ENCODE measurements at regions not wholly inside any gene's neighbourhood (a gene's known extent, or its start where the extent isn't known, plus 50 kb on each side); places are given as distances from the start of the nearest gene placed in this dataset.

- H3K4me3 Mint-ChIP-seq, result no peak overlapping the region
- peaks cover 8% of the 10 kb centered on the region for H3K4me1 Mint-ChIP-seq (ENCODE audit: low read depth)
- H3K9me3 Mint-ChIP-seq, result peaks cover 22% of the 10 kb centered on the region
- H3K36me3 Mint-ChIP-seq (ENCODE audit: low read depth), result peaks cover 12% of the 10 kb centered on the region
- H3K27me3 Mint-ChIP-seq (ENCODE audit: low read depth), result peaks cover 13% of the 10 kb centered on the region
- H3K27ac Mint-ChIP-seq, result no peak overlapping the region
Observed at GRCh38 chr5:54709096-54709495, 191.5 kb downstream of the SNX18 start.

GRCh38 chr5:54707841-54708240 lies 190.3 kb downstream of the SNX18 start:
- peaks cover 7% of the 10 kb centered on the region for H3K36me3 Mint-ChIP-seq (ENCODE audit: low read depth)
- H3K27me3 Mint-ChIP-seq (ENCODE audit: low read depth), result peaks cover 13% of the 10 kb centered on the region
- no peak overlapping the region for H3K27ac Mint-ChIP-seq
- H3K4me1 Mint-ChIP-seq (ENCODE audit: low read depth), result peaks cover 13% of the 10 kb centered on the region
- peaks cover 12% of the 10 kb centered on the region for H3K9me3 Mint-ChIP-seq
- H3K4me3 Mint-ChIP-seq, result no peak overlapping the region

- Mint-ChIP-seq H3K4me3 (no peak overlapping the region), H3K27me3 (ENCODE audit: low read depth) (peaks cover 16% of the 10 kb centered on the region), H3K9me3 (no peaks in the 10 kb centered on the region), H3K36me3 (ENCODE audit: low read depth) (no peaks in the 10 kb centered on the region), H3K4me1 (ENCODE audit: low read depth) (peaks cover 14% of the 10 kb centered on the region), H3K27ac (no peak overlapping the region)
Observed at GRCh38 chr5:54705994-54706653, 188.6 kb downstream of the SNX18 start.

- no peak overlapping the region for H3K4me3 Mint-ChIP-seq
- peaks cover 16% of the 10 kb centered on the region for H3K27me3 Mint-ChIP-seq (ENCODE audit: low read depth)
- H3K4me1 Mint-ChIP-seq (ENCODE audit: low read depth), result peaks cover 14% of the 10 kb centered on the region
- no peak overlapping the region for H3K27ac Mint-ChIP-seq
- no peaks in the 10 kb centered on the region for H3K9me3 Mint-ChIP-seq
- H3K36me3 Mint-ChIP-seq (ENCODE audit: low read depth), result no peaks in the 10 kb centered on the region
Observed at GRCh38 chr5:54704825-54705224, 187.3 kb downstream of the SNX18 start.

DNA sequence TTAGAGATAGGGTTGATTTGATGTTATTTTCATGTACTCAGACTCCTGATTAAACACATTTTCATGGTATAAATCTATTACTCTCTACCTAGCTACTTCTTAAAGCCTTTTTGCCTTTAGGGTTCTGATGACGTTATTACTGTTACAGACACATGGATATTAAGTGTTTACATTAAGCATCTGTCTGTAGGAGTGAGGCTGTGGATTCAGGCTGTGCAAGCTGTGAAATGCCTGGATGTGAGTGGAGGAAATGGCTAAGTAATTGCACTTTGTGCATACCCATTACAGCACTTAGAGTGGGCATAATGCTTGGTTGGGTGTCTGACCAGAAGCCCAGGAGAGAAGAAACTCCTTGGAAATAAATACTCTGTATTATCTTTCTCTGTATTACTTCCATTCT lies 186.8 kb downstream of the SNX18 start:
- Mint-ChIP-seq H3K36me3 (ENCODE audit: low read depth) (no peaks in the 10 kb centered on the region), H3K27me3 (ENCODE audit: low read depth) (peaks cover 11% of the 10 kb centered on the region), H3K27ac (no peak overlapping the region), H3K4me1 (ENCODE audit: low read depth) (peaks cover 14% of the 10 kb centered on the region), H3K9me3 (no peaks in the 10 kb centered on the region), H3K4me3 (no peak overlapping the region)

DNA sequence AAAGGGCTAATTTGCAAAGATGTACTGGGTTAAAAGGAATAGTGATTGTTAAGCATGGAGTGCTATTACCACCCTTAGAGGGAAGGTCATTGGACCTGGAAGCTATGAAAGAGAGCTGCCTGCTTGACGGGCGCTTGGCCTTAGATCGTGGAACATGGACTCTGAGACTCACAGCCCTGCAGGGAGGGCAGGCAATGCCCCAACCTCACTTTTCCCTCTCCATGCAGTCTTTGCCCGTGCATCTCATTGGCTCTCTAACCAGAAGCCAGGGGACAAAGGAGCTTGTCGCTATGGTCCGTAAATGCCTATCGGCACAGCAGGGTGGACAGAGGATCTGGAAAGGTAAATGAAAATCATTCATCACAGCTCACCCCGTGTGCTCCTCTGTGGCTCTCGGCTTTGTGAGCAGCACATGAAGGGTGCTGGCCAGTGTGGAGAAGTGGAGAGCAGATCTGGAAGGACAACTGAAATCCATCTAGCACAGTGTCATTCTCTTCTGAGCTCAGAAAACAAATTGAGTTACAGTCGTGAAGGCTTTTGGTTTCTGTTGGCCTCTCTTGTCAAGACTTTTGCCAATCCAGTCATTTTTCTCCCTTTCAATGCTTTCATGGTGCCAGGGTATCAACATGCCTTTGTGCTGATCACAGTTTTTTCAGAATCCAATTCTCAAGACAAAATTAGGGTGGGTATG lies 186.2 kb downstream of the SNX18 start:
- Mint-ChIP-seq H3K27me3 (ENCODE audit: low read depth) (peaks cover 6% of the 10 kb centered on the region), H3K4me3 (no peak overlapping the region), H3K9me3 (no peaks in the 10 kb centered on the region), H3K36me3 (ENCODE audit: low read depth) (no peaks in the 10 kb centered on the region), H3K4me1 (ENCODE audit: low read depth) (peaks cover 14% of the 10 kb centered on the region), H3K27ac (no peak overlapping the region)

DNA sequence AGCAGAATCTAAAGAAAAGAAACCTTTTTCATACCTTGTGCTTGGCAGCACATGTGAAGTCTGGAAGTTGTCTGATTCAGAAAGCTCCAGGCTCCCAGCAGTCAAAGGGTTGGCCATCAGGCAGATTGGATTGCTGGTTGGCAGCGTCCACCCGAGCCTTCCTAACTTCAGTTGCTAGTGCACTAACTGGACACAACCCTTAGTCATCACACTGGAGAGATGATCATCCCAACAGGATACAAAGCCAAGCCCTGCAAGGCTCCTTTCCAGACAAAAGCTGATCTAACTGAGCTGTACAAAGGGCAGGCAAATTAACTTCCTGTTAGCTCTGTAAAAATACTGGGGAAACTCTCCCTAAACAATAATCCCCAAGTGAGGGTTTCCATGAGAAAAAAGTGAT lies 185.6 kb downstream of the SNX18 start:
- Mint-ChIP-seq H3K4me1 (ENCODE audit: low read depth) (peaks cover 17% of the 10 kb centered on the region), H3K36me3 (ENCODE audit: low read depth) (no peaks in the 10 kb centered on the region), H3K9me3 (no peaks in the 10 kb centered on the region), H3K4me3 (no peak overlapping the region), H3K27ac (no peak overlapping the region), H3K27me3 (ENCODE audit: low read depth) (peaks cover 6% of the 10 kb centered on the region)

DNA sequence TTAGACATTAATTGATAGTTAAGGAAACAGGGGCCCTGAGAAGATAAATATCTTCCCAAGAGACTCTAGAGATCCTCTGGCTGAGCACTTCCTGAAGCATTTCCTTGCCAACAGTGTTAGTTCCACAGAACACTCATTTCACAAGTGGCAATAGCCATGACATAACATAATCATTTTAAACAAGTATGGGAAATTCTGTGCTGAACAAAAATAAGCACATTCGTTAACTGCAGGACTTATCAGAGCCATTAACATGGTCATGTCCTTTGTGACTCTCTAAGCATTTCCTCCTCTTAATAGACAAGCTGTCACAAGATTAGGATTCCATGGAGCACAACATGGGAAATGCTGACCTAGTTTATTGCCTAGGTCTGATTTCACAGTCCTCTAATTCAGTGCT lies 184.9 kb downstream of the SNX18 start:
- peaks cover 6% of the 10 kb centered on the region for H3K27me3 Mint-ChIP-seq (ENCODE audit: low read depth)
- H3K36me3 Mint-ChIP-seq (ENCODE audit: low read depth), result no peaks in the 10 kb centered on the region
- no peaks in the 10 kb centered on the region for H3K9me3 Mint-ChIP-seq
- H3K27ac Mint-ChIP-seq, result no peak overlapping the region
- no peak overlapping the region for H3K4me3 Mint-ChIP-seq
- peaks cover 17% of the 10 kb centered on the region for H3K4me1 Mint-ChIP-seq (ENCODE audit: low read depth)

DNA sequence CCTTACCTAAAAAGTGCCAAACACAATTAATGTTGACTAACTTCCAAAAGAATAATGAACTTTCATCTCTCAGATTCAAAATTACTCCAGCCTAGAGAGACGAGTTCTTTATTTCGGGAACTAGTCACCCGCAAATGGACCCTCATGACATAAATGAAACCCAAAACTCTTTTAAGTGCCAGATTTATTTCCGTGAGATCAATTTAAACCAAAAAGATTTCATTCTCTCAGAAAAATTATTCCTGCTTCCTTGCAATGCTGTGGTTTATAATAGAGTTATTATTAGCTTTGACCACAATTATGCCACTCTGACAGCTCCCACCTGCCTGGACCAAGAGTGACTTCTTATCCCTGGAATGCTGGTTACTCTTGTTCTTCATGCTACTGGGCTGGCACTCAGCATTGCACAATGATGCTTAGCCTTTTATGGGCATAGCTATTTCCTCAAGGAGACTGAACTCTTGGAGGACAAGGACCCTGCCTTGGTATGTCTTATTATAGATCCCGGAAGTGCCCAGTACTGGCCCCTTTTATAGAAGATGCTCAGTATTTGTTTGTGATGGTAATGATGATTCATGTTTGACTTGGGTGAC lies 183.5 kb downstream of the SNX18 start:
- no peaks in the 10 kb centered on the region for H3K9me3 Mint-ChIP-seq
- peaks cover 6% of the 10 kb centered on the region for H3K27me3 Mint-ChIP-seq (ENCODE audit: low read depth)
- H3K4me3 Mint-ChIP-seq, result no peak overlapping the region
- no peaks in the 10 kb centered on the region for H3K36me3 Mint-ChIP-seq (ENCODE audit: low read depth)
- no peak overlapping the region for H3K27ac Mint-ChIP-seq
- peaks cover 12% of the 10 kb centered on the region for H3K4me1 Mint-ChIP-seq (ENCODE audit: low read depth)

- H3K27me3 Mint-ChIP-seq (ENCODE audit: low read depth), result peaks cover 4% of the 10 kb centered on the region
- no peaks in the 10 kb centered on the region for H3K9me3 Mint-ChIP-seq
- H3K27ac Mint-ChIP-seq, result no peak overlapping the region
- no peaks in the 10 kb centered on the region for H3K36me3 Mint-ChIP-seq (ENCODE audit: low read depth)
- peaks cover 3% of the 10 kb centered on the region for H3K4me1 Mint-ChIP-seq (ENCODE audit: low read depth)
- no peak overlapping the region for H3K4me3 Mint-ChIP-seq
Observed at GRCh38 chr5:54696931-54697330, 179.4 kb downstream of the SNX18 start.

GRCh38 chr5:54696346-54696745 lies 178.8 kb downstream of the SNX18 start:
- Mint-ChIP-seq H3K9me3 (peaks cover 3% of the 10 kb centered on the region), H3K4me1 (ENCODE audit: low read depth) (peaks cover 6% of the 10 kb centered on the region), H3K27me3 (ENCODE audit: low read depth) (peaks cover 7% of the 10 kb centered on the region), H3K27ac (no peak overlapping the region), H3K36me3 (ENCODE audit: low read depth) (peaks cover 3% of the 10 kb centered on the region), H3K4me3 (no peak overlapping the region)

DNA sequence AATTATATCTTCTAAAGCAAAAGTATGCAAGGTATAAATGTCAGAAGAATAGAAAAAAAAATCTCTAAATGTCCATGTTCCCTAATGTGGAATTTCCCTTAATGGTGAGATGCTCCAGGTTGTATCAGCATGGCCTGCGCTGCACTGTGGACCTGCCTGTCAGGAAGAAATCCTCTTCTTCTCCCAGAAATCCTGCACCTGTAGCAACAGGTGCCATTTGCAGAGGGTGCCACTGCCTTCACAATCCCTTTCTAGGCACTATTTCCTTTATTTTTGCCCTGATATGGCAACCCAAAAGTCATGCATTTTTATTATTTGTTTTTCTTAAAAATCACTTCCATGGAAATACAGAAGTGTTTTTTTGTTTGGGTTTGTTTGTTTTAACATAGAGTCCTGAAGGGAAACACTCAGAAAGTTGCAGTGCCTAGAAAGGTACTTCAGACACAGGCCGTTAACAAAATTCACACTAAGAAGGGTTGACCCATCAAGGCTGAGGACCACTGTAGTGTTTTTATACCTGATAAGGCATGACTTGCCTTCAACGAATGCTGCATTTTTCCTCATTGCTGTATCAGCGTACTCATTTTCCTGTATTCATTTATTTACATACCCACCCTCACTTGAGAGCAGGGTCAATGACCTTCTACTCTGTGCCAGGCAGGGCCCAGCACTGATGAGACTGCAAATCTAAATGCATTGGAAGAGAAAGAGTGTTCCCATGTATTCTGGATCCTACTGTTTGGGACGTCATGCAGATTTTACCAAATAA lies 177.8 kb downstream of the SNX18 start:
- Mint-ChIP-seq H3K9me3 (peaks cover 6% of the 10 kb centered on the region), H3K27ac (no peak overlapping the region), H3K4me1 (ENCODE audit: low read depth) (peaks cover 9% of the 10 kb centered on the region), H3K4me3 (no peak overlapping the region), H3K27me3 (ENCODE audit: low read depth) (peaks cover 11% of the 10 kb centered on the region), H3K36me3 (ENCODE audit: low read depth) (peaks cover 5% of the 10 kb centered on the region)

- Mint-ChIP-seq H3K4me3 (no peak overlapping the region), H3K27me3 (ENCODE audit: low read depth) (peaks cover 14% of the 10 kb centered on the region), H3K27ac (no peak overlapping the region), H3K9me3 (peaks cover 6% of the 10 kb centered on the region), H3K36me3 (ENCODE audit: low read depth) (peaks cover 7% of the 10 kb centered on the region), H3K4me1 (ENCODE audit: low read depth) (peaks cover 10% of the 10 kb centered on the region)
Observed at GRCh38 chr5:54693936-54694657, 176.5 kb downstream of the SNX18 start.

- Mint-ChIP-seq H3K9me3 (peaks cover 16% of the 10 kb centered on the region), H3K27me3 (ENCODE audit: low read depth) (peaks cover 16% of the 10 kb centered on the region), H3K4me1 (ENCODE audit: low read depth) (peaks cover 7% of the 10 kb centered on the region), H3K27ac (no peak overlapping the region), H3K4me3 (no peak overlapping the region), H3K36me3 (ENCODE audit: low read depth) (peaks cover 12% of the 10 kb centered on the region)
Observed at GRCh38 chr5:54692631-54693030, 175.1 kb downstream of the SNX18 start.
